ENCODE measurements at regions not wholly inside any gene's neighbourhood (a gene's known extent, or its start where the extent isn't known, plus 50 kb on each side); places are given as distances from the start of the nearest gene placed in this dataset.

DNA sequence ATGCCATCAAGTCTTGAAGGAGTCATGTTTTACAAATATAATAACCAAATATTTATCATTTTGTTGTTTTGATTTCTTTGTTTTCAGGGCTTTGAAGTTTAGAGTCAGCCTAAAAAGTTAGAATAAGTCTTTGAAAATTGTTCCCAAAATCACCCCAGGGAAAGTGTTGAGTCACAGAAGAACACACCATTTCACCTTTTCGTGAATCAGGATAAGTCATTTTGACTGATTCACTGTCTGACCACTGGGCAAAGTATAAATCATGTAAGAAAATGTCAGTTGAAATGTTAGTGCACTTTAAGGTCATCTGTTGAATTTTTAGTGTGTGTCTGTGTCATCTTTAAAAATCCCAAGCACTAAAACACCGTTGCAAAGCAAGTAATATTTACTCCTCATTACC is 1320.1 kb downstream of the RPA4 start:
- TF ChIP-seq EP300 (IDR thresholded peaks at IDR 0.05) (no peak), CTCF (IDR thresholded peaks at IDR 0.05) (no peak), POLR2A (IDR thresholded peaks at IDR 0.05) (no peak)
